ENCODE measurements at regions not wholly inside any gene's neighbourhood (a gene's known extent, or its start where the extent isn't known, plus 50 kb on each side); places are given as distances from the start of the nearest gene placed in this dataset.

DNA sequence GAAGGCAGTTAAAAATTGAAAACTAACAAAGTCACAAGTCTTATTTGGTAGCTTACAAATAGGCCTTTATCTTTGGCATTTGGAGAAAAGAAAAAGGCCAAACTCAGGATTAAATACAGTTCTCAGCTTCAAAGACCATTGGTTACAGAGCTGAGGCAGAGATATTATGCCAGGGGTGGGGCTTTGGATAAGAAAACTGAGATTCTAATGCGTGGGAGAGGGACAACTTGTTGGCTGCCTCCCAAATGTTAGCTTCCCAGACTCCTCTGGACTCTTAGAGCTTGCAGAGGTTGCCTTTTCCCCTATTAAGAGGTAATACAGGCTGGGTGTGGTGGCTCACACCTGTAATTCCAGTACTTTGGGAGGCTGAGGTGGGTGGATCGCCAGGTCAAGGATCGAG lies 231.8 kb downstream of the SQOR start:
- no peaks in the 10 kb centered on the region for H3K9me3 ChIP-seq
- no peaks in the 10 kb centered on the region for H3K36me3 ChIP-seq
- no peak overlapping the region for H3K4me3 ChIP-seq
- TF ChIP-seq, protein P1, sequence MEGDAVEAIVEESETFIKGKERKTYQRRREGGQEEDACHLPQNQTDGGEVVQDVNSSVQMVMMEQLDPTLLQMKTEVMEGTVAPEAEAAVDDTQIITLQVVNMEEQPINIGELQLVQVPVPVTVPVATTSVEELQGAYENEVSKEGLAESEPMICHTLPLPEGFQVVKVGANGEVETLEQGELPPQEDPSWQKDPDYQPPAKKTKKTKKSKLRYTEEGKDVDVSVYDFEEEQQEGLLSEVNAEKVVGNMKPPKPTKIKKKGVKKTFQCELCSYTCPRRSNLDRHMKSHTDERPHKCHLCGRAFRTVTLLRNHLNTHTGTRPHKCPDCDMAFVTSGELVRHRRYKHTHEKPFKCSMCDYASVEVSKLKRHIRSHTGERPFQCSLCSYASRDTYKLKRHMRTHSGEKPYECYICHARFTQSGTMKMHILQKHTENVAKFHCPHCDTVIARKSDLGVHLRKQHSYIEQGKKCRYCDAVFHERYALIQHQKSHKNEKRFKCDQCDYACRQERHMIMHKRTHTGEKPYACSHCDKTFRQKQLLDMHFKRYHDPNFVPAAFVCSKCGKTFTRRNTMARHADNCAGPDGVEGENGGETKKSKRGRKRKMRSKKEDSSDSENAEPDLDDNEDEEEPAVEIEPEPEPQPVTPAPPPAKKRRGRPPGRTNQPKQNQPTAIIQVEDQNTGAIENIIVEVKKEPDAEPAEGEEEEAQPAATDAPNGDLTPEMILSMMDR (IDR thresholded peaks at IDR 0.05), result no peak
- ATAC-seq, result no peak
- no peak for DNase-seq
- intact Hi-C loops (cut with DNase I), result no loop called here
- H3K27ac ChIP-seq, result no peak overlapping the region
- no peaks in the 10 kb centered on the region for H3K27me3 ChIP-seq (ENCODE audit: low read depth)
- no peaks in the 10 kb centered on the region for H3K4me1 ChIP-seq

DNA sequence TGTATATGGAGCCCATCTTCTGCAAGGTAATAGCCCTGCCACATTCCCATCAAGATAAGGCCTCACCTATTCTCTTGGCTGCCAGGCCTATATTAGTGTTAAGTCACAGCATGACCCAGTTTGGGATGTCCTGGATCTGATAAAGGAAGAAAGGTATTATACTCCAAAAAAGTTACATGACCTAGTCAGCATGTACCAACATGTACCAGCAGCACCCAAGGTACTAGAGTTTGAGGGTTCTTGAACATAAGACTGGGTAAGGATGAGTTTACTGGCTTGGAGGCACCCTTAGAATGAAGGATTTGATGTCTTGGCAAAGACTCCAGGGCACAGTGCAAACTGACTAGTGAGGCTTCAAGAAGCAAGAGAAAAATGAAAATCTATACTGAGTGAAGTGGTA lies 232.5 kb downstream of the SQOR start:
- no peak for DNase-seq
- Histone ChIP-seq H3K27me3 (ENCODE audit: low read depth) (no peaks in the 10 kb centered on the region), H3K4me3 (no peak overlapping the region), H3K27ac (no peak overlapping the region), H3K36me3 (no peaks in the 10 kb centered on the region), H3K4me1 (no peaks in the 10 kb centered on the region), H3K9me3 (no peaks in the 10 kb centered on the region)
- ATAC-seq, result no peak
- TF ChIP-seq, protein P1 (IDR thresholded peaks at IDR 0.05), result no peak
- intact Hi-C loops (cut with DNase I), result no loop called here

DNA sequence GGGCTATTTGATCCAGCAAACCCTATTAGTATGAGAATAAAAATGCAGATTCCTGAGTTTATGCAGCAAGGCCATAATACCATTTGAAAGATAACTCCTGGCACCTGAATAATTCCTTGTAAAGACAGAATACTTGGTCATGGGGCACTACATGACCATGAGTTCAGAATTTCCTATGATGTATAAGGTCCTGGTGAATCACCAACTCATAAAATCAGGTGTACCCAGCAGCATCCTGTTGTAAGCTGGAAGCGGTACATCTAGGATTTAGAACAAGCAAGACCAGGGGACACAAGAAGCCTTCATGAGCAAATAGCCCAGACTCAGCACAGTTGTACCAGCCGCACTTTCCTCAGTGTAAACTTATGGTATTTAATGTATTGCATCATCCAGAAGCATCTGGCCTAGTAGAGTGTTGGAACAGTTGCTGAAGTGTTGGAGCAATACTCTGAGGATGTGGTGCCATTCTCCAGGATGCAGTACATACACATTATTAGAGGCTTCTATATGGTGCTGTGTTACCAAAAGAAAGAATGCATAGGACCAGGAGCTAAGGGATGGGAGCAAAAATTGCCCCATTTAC lies 233.4 kb downstream of the SQOR start:
- no peaks in the 10 kb centered on the region for H3K9me3 ChIP-seq
- H3K36me3 ChIP-seq, result no peaks in the 10 kb centered on the region
- H3K4me1 ChIP-seq, result no peaks in the 10 kb centered on the region
- no peak overlapping the region for H3K27ac ChIP-seq
- ATAC-seq, result peak in 1 of 2 donors; percentile 12
- H3K27me3 ChIP-seq (ENCODE audit: low read depth), result no peaks in the 10 kb centered on the region
- no peak for DNase-seq
- H3K4me3 ChIP-seq, result no peak overlapping the region
- intact Hi-C loops (cut with DNase I), result no loop called here
- TF ChIP-seq, protein P1 (IDR thresholded peaks at IDR 0.05), result no peak

DNA sequence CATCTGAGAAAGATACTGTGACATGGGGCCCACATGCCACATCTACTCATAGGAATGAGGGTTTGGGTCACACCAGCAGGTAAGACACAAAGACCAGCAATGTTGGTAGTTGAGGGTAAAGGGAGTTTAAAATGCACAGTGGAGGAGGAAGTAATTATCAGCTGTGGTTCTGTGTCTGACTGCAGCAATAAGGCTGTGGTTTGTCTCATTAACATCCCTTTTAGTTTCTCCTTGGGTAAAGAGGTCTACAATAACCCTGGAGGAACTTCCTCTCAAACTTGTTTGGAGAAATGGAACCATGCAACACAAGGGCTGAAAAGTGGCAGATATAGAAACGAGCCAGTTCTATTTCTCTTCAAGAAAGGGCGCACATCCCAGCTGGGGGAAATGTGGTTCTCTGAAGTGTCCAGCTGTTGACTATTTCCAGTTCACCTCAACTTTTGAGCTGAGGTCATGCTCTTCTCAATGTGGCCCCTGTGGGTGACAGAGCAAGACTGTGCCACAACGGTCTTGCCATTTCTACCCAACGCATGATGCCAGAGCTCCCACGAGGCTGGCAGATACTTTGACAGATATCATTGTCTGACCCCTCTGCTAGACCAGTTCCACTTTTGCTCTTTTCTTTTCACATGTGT lies 234.3 kb downstream of the SQOR start:
- no peak overlapping the region for H3K4me3 ChIP-seq
- no peak for DNase-seq
- no peak overlapping the region for H3K27ac ChIP-seq
- H3K4me1 ChIP-seq, result no peaks in the 10 kb centered on the region
- ATAC-seq, result no peak
- TF ChIP-seq, protein P1 (IDR thresholded peaks at IDR 0.05), result no peak
- no peaks in the 10 kb centered on the region for H3K36me3 ChIP-seq
- no peaks in the 10 kb centered on the region for H3K27me3 ChIP-seq (ENCODE audit: low read depth)
- intact Hi-C loops (cut with DNase I), result no loop called here
- no peaks in the 10 kb centered on the region for H3K9me3 ChIP-seq

DNA sequence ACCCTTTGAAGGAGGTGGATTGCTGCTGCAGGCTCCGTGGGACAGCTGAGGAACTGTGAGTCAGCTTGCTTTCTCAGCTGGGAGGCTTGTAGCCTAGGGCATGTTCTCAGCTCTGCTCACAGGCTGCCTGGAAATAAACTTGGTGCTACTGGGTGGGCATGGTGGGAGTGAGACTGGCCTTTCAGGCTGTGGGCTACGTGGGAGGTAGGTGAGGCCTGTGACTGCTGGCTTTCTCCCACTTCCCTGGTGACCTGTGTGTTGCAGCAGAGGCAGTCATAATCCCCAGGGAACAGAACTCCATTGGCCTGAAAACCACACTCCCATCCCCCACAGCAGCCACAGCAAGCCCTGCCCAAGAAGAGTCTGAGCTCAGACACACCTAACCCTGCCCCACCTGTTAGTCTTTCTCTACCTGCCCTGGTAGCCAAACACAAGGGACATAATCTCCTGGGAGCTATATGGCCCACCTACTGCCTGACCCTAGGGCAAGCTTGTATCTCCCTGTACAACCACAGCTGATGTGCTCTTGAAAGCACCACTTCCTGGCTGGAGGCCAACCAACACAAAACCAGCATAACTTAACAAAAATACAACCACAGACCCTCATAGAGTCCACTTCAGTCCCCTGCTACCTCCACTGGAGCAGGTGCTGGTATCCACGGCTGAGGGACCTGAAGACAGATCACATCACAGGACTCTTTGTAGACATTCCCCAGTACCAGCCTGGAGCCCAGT lies 236.5 kb downstream of the SQOR start:
- DNase-seq (no peak), ATAC-seq (no peak)
- no peak overlapping the region for H3K4me3 ChIP-seq
- H3K36me3 ChIP-seq, result no peaks in the 10 kb centered on the region
- intact Hi-C loops (cut with DNase I), result no loop called here
- H3K27me3 ChIP-seq (ENCODE audit: low read depth), result no peaks in the 10 kb centered on the region
- TF ChIP-seq, protein P1 (IDR thresholded peaks at IDR 0.05), result no peak
- H3K27ac ChIP-seq, result no peak overlapping the region
- H3K4me1 ChIP-seq, result no peaks in the 10 kb centered on the region
- no peaks in the 10 kb centered on the region for H3K9me3 ChIP-seq

All from lower lobe of right lung (tissue), 2 donors.